ENCODE measurements at regions not wholly inside any gene's neighbourhood (a gene's known extent, or its start where the extent isn't known, plus 50 kb on each side); places are given as distances from the start of the nearest gene placed in this dataset.
"Not testable (repeated sequence)": the region's sequence is repeated elsewhere in the genome, so short reads cannot be mapped to it uniquely, and the experiment has no call there.

DNA sequence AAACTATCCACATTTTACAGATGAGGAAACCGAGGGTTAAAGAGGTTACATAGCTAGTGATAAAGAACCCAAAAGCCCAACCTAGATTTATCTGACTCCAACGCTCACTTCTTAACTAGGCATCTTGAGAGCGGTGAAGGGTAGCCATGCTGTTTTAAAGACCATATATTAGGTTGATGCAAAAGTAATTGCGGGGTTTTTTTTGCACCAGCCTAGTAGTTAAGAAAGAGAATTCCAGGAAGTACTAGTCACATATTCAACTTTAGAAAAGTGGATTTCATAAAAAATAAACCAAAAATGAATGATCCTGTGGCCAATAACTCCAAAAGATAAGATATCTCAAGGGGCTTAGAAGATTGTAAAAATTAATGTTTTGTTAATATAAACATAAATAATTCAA is 162.1 kb downstream of the GLUL start:
- DNase-seq (ENCODE audit: low read depth in 2 of 2), result no peak

DNA sequence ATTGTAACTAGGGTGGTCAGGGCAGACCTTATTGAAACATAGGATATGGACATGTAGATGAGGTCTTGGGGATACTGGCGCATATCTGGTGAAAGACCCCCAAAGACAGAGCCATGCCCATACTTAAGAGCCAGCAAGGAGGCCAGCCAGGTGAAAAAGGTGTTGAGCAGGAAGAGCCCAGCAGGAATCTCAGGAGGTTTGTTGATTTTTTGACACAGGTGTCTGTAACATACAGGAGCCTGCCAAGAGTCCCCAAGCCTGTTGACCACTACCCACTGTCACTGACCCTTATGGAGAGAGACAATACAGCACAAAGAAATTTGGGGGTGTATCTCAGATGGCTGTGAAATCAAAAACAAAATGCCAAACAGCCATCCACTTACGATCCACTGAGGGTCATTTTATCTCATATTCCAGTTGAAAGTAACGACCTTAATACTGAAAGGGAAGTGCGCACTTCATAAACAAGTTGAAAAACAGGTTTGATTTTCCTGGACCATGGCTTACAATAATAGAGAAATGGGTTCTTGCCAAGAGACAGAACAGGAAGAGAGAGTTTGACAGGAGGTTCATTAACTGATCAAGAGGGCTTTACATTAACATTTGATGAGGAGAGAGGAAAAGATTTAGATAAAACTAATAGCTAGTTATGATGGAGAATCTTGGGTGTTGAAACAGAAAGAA is 163.6 kb downstream of the GLUL start:
- no peak for DNase-seq (ENCODE audit: low read depth in 2 of 2)

DNA sequence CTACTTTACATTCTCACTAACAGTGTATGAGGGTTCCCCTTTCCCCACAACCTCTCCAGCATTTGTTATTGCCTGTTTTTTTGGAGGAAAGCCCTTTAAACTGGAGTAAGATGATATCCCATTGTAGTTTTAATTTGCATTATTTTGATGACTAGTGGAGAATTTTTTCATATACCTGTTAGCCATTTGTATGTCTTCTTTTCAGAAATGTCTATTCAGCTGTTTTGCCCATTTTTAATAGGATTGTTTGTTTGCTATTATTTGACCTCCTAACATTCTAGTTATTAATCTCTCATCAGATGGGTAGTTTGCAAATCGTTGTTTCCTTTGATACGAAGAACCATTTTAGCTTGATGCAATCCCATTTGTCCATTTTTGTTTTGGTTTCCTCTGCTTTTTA is 165.0 kb downstream of the GLUL start:
- DNase-seq (ENCODE audit: low read depth in 2 of 2), result no peak

DNA sequence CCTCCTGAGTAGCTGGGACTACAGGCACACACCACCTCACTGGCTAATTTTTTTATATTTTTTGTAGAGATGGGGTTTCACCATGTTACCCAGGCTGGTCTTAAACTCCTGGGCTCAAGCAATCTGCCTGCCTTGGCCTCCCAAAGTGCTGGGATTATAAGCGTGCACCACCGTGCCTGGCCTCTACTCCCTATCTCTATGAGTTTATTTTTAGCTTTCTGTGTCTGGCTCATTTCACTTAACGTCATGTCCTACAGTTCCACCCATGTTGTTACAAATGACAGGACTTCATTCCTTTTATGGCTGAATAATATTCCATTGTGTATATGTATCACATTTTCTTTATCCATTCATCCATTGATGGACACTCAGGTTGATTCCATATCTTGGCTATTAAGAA is 164.2 kb upstream of the ZNF648 start:
- not testable (repeated sequence) for DNase-seq (ENCODE audit: low read depth in 2 of 2)

DNA sequence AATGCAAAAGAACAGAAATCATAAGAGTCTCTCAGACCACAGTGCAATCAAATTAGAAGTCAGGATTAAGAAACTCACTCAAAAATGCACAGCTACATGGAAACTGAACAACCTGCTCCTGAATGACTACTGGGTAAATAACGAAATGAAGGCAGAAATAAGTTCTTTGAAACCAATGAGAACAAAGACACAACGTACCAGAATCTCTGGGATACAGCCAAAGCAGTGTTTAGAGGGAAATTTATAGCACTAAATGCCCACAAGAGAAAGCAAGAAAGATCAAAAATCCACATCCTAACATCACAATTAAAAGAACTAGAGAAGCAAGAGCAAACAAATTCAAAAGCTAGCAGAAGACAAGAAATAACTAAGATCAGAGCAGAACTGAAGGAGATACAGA is 160.5 kb upstream of the ZNF648 start:
- not testable (repeated sequence) for DNase-seq (ENCODE audit: low read depth in 2 of 2)

DNA sequence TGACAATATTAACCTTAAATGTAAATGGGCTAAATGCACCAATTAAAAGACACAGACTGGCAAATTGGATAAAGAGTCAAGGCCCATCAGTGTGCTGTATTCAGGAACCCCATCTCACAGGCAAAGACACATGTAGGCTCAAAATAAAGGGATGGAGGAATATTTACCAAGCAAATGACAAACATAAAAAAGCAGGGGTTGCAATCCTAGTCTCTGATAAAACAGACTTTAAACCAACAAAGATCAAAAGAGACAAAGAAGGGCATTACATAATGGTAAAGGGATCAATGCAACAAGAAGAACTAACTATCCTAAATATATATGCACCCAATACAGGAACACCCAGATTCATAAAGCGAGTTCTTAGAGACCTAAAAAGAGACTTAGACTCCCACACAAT is 159.9 kb upstream of the ZNF648 start:
- not testable (repeated sequence) for DNase-seq (ENCODE audit: low read depth in 2 of 2)

DNA sequence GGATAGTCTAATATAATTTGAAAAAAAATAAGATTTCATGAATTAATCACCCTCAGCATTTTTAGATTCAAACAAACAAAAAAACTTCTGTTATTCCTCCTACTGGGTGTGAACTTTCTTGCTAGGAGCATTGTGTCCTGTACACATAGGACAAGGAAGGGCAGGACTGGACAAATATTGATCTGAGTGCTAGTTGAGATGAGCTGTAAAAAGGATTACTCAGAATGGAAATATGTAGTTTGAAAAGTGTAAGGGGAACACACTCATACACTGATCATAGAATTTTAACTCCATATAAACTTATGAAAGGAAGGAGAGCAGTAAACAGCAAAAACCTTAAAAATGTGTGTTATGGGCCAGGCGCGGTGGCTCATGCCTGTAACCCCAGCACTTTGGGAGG is 156.5 kb upstream of the ZNF648 start:
- DNase-seq (ENCODE audit: low read depth in 2 of 2), result no peak

DNA sequence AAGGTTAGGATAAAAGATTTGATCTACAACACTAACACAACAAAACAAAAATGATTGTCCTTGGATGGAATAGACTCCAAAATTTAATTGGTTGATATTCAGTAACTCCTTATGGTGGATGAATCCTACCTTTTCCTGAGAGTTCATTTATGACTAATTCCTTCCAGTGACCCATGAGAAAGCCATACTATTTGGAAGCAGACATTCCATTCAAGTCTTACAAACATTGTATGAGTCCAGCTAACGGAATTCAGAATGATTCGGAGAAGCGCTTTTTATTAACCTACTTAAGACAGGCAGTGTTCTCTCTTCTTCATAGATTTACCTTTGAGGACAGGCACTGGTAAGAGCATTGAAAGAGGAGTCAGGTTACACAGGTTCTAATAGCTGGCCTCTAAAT is 155.6 kb upstream of the ZNF648 start:
- DNase-seq (ENCODE audit: low read depth in 2 of 2), result no peak

DNA sequence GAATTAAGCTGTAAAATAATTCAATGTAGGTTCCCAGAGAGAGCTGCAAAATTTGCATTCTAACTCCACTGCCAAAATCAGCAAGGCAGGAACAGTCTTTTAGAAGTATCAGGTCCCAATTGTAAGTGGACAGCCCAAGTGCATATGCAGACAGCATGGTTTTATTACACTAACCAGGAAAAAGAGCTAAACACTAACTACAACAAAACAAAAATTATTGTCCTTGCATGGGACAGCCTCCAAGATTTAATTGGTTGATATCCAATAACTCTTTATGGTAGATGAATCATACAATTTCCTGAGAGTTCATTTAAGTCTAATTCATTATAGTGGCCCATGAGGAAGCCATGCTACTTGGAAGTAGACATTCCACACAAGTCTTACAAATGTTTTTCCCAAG is 154.3 kb upstream of the ZNF648 start:
- DNase-seq (ENCODE audit: low read depth in 2 of 2), result no peak

DNA sequence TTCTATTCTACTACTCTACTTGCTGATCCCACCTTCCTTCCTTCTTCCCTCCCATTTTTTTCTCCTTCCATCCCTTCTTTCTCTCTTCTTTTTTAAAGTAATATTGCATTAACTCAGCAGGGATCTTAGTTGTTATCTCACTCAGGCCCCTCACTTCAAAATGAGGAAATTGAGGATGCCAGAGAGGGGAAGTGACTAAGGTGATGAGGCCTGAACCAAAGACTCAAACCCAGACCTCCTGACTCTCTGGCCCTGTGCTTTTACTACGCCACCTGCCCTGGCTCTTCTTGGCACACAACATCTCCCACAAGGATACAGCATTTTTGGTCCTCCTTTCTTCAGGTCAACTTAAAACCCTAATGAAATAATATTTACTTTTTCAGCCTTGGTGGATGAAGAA is 151.7 kb upstream of the ZNF648 start:
- DNase-seq (ENCODE audit: low read depth in 2 of 2), result no peak

DNA sequence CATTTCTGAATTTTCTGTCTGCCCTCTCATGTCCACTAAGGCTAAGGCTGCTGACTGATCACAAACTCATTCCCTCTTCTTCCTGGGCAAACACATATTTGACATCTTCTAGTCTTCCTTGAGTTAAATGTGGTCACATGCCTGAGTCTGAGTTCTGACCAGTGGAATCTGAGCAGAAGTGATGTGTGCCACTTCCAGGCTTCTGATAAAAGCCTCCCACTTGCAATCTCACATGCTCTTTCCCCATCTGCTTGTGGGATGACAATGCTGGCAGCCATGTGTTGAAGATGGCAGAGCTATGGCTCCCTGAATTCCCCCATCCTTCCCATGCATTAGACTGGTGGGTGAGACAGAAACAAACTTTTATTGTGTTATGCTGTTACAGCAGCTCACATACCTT is 149.9 kb upstream of the ZNF648 start:
- no peak for DNase-seq (ENCODE audit: low read depth in 2 of 2)

DNA sequence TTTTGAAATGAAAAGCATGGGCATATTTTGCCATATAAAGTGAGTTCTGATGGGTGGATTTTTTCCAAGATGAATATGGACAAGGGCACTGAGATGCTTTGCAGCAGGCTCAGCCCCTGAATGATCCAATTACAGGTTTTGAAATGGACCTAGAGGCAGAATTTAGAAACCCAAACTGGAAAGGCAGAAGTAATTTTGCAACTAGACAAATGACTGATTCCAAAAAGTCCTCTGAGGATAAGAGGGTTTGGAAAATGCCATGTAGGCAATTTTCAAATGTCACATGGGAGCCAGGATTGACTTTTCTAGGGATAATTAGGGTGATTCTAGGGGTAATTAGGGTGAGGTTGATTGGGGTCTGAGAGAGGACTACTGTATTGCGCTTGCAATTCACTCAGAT is 148.9 kb upstream of the ZNF648 start:
- no peak for DNase-seq (ENCODE audit: low read depth in 2 of 2)

DNA sequence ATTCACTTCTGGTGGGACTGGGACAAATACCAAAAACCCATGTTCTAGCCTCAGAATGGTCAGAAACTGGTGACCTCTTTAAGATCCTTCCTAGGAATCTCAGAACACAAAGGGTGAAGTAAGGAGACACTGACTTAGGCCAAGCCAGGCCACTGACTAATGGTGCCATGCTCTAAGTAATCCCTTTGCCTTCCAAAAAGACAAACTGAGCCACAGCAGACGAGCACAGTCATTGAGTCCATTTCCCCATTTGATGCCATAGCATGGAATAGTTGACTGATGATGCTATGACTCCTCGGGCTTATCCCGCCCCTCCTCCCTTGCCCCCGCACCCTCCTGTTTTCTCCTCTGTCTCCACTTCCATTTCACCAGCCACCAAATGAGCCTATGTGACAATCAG is 145.8 kb upstream of the ZNF648 start:
- no peak for DNase-seq (ENCODE audit: low read depth in 2 of 2)

DNA sequence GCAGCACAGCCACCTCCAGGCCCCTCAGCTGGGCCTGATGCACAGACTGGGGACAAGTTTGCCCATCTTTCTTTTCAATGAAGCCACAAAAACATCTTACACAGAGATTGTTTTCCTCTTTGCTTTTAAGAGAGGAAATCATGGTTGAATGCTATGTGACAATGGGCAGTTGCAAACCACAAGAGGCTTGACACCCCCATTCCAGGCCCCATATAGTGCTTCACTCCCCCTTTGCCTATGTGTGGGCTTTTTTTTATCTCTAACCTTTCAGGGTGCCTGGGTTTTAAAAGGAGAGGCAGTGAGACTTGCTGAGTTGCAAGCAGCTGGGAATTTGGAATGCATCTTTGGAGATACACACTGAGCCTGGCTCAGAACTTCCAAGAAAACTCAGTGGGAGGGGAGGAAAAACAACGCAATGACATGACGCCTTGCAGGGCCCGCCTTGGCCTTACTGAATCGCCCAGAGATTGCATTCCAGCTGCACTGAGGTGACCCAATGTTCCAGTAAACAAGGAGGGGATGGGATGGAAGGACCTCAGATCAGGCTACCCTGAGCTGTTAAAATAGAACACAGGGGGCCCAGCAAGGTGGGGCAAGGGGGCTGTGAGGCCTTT is 145.2 kb upstream of the ZNF648 start:
- DNase-seq (ENCODE audit: low read depth in 2 of 2), result no peak

DNA sequence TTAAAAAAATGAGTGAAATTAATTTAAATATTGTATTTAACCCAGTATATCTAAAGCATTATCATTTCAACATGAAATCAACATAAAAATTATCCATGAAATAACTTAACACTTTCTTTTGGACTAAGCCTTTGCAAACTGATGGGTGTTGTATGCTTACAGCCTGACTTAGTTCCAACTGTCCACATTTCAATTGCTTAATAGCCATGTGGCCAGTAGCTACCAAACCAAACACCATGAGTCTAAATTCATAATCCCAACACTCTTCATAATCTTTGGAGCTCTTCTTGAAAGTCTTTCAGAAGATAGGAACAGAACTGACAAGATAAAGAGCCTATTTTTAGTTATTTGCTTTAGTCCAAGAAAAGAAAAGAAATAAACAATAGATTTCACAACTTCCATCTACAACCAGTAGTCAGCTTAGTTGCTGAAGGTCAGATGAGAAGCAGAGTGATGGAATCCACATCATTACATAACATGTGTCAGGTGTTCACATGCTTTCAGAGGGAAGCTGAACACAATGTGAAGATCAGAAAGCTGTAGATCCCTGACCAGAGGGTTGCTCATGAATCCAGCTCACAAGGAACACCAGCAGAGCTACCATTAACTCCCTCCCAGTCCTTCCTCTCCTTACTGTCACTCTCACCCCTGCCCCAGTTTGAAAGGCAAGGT is 144.0 kb upstream of the ZNF648 start:
- no peak for DNase-seq (ENCODE audit: low read depth in 2 of 2)

DNA sequence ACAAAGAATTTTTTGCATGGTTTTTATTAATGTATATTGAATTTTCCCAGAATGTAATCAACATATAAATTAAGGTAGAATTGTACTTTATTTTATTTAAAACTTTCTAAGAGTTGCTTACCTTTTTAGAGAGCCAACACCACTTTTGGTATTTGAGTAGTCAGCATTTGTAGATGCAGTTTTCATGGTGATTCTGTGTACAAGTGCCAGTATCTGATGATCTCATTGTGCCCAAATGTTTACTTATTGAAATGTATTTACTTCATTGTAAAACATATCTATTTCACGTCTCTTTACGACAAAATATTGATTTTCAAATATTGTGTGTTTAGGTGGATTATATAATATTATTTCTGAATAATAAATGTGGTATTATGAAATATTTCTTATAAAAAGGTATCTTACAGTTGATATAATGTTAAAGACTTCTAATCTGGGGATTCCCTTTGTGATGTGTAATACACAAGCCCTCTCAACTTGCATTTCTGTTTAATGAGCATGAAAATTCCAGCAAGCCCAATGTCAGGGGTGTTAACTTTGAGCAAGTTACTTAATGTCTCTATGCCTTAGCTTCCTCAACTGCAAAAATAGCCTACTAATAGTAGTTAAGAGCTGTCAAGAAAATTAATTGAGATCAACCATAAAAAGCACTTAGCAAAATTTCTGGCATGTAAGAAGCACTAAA is 141.8 kb upstream of the ZNF648 start:
- no peak for DNase-seq (ENCODE audit: low read depth in 2 of 2)

DNA sequence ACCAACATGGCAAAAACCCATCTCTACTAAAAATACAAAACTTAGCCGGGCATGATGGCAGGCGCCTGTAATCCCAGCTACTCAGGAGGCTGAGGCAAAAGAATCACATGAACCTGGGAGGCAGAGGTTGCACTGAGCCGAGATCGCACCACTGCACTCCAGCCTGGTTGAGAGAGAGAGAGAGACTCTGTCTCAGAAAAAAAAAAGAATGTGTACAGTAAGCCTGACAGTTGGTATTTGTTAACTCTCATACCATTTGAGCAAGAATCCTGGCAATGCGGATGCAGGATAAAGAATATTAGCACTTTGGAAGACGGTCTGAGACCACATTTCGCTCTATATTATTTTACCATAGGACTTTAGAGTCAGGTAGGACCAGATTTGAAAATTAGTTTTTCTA is 140.0 kb upstream of the ZNF648 start:
- not testable (repeated sequence) for DNase-seq (ENCODE audit: low read depth in 2 of 2)

DNA sequence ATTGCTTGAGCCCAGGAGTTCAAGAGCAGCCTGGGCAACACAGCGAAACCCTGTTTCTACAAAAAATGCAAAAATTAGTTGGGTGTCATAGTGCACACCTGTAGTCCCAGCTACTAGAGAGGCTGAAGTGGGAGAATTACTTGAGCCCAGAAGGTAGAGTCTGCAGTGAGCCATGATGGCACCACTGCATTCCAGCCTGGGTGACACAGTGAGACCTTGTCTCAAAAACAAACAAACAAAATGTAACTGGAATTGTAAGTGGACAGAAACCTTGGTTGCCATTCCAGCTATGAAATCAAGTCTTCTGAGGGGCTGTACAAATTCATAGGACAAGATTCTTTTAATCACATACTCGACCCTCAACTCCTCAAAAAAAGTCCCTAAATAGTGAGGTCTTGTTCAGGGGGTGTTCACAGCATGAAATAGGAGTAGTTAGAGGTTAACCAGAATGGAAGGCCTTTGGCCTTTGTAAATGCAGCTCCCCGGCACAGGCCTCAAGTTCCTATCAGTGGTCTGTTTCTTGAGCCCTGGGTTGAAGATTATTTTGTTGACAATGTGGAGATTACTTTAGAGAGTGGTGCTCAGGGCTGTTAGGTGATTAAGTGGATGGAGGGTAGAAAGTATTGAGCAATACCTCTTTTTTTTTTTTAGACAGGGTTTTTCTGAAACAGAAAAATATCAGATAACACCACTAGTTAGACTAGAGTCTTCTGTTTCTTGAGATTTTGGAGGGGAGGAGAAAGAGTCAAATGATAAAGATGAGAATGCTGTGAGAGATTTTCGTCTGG is 138.7 kb upstream of the ZNF648 start:
- no peak for DNase-seq (ENCODE audit: low read depth in 2 of 2)

DNA sequence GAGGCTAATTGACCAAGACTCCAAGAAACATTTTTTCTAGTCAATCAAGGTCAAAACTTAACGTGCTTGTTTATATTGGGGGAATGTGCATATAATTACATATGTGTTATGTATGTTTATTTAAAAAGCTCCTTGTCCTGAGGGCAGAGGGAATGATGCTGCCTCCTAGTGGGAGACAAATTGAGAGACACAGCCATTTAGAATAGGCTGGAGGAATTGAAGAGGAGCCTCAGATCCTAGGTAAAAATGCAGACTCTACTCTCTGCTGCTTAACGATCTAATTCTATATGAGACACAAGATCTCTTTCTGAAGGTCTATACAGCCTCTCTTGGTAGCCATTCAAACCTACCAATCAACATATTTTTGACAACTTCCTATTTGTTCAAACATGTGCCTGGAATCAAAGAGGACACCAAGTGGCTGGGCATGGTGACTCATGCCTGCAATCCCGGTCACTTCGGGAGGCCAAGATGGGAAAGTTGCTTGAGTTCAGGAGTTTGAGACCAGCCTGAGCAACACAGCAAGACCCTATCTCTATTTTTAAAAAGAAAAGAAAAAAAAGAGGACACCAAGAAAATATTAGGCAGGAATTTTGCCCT is 136.6 kb upstream of the ZNF648 start:
- no peak for DNase-seq (ENCODE audit: low read depth in 2 of 2)

DNA sequence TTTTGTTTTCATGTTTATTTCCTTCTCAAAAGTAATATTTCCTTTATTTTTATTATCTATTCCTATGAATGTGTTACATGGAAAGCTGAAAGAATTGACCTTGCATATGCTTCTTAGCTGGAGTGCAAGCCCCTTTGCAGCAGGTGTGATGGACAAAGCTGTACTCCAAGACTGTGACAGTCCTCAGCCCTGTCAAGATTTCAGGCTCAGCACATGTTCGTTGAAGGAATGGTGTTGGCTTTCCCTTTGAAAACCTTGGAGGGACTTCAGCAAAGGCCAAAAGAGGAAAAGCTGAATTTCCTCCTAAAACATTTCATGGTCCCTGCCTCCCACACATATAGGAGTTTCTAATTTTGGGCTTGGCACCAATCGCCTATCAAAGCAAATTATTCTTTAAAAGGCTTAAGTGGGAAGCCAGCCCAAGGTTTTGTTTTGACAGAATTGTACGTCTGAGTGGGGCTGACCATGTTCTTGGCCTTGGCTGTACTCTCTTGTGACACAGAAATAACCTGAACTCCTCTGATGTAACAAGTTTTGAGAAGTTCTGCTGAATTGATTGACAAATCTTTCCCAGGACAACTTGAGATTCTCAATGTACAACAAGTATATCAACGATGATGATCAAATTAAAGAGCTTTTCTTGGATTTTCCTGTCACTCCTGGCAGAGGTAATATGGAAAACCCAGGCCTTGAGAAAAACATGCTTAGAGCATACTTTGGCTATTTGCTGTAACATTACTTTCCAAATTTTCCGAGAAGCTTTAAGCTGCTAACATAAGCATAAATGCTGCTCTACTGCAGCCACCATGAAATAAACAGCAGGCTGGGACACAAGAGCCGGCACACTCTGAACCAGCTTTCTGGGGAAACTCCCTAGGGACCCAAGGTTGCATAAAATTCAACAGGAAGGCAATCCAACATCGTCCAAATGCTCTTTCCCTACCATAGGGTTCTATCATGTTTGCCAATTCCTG is 135.7 kb upstream of the ZNF648 start:
- no peak for DNase-seq (ENCODE audit: low read depth in 2 of 2)

Measured in stimulated activated CD8-positive, alpha-beta memory T cell treated with anti-CD3 and anti-CD28 coated beads, Interleukin-15, amount 100 ng/mL, for 48 hours (primary cell).